ENCODE measurements at regions not wholly inside any gene's neighbourhood (a gene's known extent, or its start where the extent isn't known, plus 50 kb on each side); places are given as distances from the start of the nearest gene placed in this dataset.

DNA sequence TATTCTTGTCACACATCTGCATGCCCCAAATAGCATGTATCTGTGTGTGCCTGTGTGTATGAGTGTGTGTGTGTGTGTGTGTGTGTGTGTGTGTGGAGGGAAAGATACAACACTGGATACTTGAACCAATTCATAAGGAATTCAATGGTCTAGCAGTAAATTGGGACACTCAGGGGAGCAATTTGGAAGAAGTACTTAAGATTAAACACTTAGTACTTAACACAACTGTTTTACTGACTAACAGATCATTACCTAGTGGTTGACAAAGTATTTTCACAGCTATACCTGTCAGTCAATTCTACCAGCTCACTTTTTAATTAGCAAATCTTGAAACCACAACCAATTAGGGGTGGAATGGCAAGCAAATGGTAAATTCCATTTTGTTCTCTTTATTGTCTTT, 1024.1 kb downstream of the TMEM182 start:
- Mint-ChIP-seq H3K4me1 (ENCODE audit: low read depth, unreplicated experiment) (no peaks in the 10 kb centered on the region), H3K36me3 (ENCODE audit: insufficient read depth, unreplicated experiment) (peaks cover 5% of the 10 kb centered on the region), H3K4me3 (ENCODE audit: low read depth, unreplicated experiment) (no peak overlapping the region), H3K27me3 (ENCODE audit: unreplicated experiment) (no peaks in the 10 kb centered on the region), H3K27ac (ENCODE audit: unreplicated experiment) (no peak overlapping the region), H3K9me3 (ENCODE audit: low read depth, unreplicated experiment) (peaks cover 6% of the 10 kb centered on the region)
- CTCF ChIA-PET, result no interaction called here
- TF ChIP-seq, protein P1, sequence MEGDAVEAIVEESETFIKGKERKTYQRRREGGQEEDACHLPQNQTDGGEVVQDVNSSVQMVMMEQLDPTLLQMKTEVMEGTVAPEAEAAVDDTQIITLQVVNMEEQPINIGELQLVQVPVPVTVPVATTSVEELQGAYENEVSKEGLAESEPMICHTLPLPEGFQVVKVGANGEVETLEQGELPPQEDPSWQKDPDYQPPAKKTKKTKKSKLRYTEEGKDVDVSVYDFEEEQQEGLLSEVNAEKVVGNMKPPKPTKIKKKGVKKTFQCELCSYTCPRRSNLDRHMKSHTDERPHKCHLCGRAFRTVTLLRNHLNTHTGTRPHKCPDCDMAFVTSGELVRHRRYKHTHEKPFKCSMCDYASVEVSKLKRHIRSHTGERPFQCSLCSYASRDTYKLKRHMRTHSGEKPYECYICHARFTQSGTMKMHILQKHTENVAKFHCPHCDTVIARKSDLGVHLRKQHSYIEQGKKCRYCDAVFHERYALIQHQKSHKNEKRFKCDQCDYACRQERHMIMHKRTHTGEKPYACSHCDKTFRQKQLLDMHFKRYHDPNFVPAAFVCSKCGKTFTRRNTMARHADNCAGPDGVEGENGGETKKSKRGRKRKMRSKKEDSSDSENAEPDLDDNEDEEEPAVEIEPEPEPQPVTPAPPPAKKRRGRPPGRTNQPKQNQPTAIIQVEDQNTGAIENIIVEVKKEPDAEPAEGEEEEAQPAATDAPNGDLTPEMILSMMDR (IDR thresholded peaks at IDR 0.05; ENCODE audit: unreplicated experiment), result no peak
- BruUV-seq (replicated peaks), result no TSS peak
- intact Hi-C loops (cut with micrococcal nuclease; ENCODE audit: unreplicated experiment), result no loop called here
- no peak for DNase-seq

DNA sequence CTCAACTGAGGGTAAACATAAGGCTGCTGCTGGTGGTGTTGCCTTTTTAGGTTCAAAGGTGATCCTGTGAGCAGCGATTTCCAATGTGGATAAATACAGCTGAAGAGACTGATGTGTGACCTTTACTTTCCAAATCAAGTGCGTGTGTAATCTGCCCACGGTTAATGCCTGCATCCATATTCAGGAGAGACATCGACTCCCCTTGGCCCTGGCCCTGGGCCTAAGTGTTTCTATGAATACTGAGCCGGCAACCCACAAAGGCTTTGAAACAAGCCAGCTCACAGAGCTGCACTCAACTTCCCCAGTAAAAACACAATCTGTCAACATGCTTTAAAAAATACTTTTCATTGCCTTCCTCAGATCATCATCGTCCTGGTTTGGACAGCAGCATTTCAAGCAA, 1026.6 kb downstream of the TMEM182 start:
- TF ChIP-seq, protein P1 (IDR thresholded peaks at IDR 0.05; ENCODE audit: unreplicated experiment), result no peak
- Mint-ChIP-seq H3K27ac (ENCODE audit: unreplicated experiment) (no peak overlapping the region), H3K4me1 (ENCODE audit: low read depth, unreplicated experiment) (no peaks in the 10 kb centered on the region), H3K36me3 (ENCODE audit: insufficient read depth, unreplicated experiment) (peaks cover 5% of the 10 kb centered on the region), H3K9me3 (ENCODE audit: low read depth, unreplicated experiment) (no peaks in the 10 kb centered on the region), H3K27me3 (ENCODE audit: unreplicated experiment) (no peaks in the 10 kb centered on the region), H3K4me3 (ENCODE audit: low read depth, unreplicated experiment) (no peak overlapping the region)
- DNase-seq, result no peak
- no TSS peak for BruUV-seq (replicated peaks)
- intact Hi-C loops (cut with micrococcal nuclease; ENCODE audit: unreplicated experiment), result no loop called here
- CTCF ChIA-PET, result no interaction called here

DNA sequence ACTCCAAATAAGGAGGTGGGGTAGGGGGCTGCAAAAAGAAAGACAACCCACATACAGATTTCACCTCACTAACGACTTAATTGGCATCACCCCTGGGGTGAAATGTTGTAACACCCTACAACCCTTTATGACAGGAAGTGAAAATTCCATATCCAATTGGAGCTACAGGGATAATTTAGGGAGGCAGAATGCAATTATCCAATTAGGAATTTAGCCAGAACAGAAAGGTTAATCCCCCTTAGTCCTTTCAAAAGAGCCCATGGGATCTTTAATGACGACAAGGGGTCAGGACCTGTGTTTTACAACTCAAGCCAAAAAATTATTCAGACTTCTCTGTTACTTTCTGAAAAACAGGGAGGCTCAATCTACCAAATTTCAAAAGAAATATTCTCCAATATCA, 1027.1 kb downstream of the TMEM182 start:
- H3K36me3 Mint-ChIP-seq (ENCODE audit: insufficient read depth, unreplicated experiment), result peaks cover 5% of the 10 kb centered on the region
- no peaks in the 10 kb centered on the region for H3K9me3 Mint-ChIP-seq (ENCODE audit: low read depth, unreplicated experiment)
- no peak overlapping the region for H3K27ac Mint-ChIP-seq (ENCODE audit: unreplicated experiment)
- H3K4me3 Mint-ChIP-seq (ENCODE audit: low read depth, unreplicated experiment), result no peak overlapping the region
- CTCF ChIA-PET, result no interaction called here
- intact Hi-C loops (cut with micrococcal nuclease; ENCODE audit: unreplicated experiment), result no loop called here
- no peak for DNase-seq
- no peaks in the 10 kb centered on the region for H3K4me1 Mint-ChIP-seq (ENCODE audit: low read depth, unreplicated experiment)
- no TSS peak for BruUV-seq (replicated peaks)
- TF ChIP-seq, protein P1 (IDR thresholded peaks at IDR 0.05; ENCODE audit: unreplicated experiment), result no peak
- H3K27me3 Mint-ChIP-seq (ENCODE audit: unreplicated experiment), result no peaks in the 10 kb centered on the region

DNA sequence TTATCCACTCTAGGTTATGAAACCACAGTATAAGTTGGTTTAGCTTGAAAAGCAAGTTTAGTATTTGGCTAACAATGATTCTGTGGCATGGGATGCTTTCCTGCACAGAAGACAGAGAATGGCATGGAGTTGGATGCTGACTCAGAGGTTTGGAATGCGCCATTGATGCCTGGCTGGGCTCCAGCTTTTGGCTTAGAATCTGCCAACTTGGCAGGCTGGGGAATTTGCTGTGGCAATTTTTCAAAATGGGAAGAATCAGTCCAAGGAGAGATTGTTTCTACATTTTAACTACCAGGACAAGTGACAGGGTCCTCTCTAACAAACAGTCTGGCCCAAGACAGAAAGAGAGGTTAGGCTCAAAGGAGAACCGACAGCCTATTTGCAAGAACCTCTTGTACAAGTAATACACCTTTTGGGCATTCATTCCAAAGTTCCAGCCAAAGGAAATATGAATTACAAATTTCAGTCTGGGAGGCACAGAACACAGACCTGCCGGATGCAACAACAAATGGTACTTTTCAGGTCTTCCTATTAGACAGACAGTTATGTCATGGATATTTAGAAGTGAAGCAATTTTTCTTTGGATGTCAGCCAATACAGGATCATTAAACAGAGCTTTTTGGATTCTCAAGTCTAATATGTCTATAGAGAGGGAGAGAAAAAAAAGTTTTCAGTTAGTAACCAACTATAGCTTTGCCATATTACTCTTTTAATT, 1027.7 kb downstream of the TMEM182 start:
- intact Hi-C loops (cut with micrococcal nuclease; ENCODE audit: unreplicated experiment), result no loop called here
- TF ChIP-seq, protein P1 (IDR thresholded peaks at IDR 0.05; ENCODE audit: unreplicated experiment), result no peak
- H3K27ac Mint-ChIP-seq (ENCODE audit: unreplicated experiment), result no peak overlapping the region
- H3K27me3 Mint-ChIP-seq (ENCODE audit: unreplicated experiment), result no peaks in the 10 kb centered on the region
- H3K4me1 Mint-ChIP-seq (ENCODE audit: low read depth, unreplicated experiment), result no peaks in the 10 kb centered on the region
- peak; percentile 71 for DNase-seq
- no peaks in the 10 kb centered on the region for H3K9me3 Mint-ChIP-seq (ENCODE audit: low read depth, unreplicated experiment)
- BruUV-seq (replicated peaks), result no TSS peak
- peaks cover 5% of the 10 kb centered on the region for H3K36me3 Mint-ChIP-seq (ENCODE audit: insufficient read depth, unreplicated experiment)
- H3K4me3 Mint-ChIP-seq (ENCODE audit: low read depth, unreplicated experiment), result no peak overlapping the region
- CTCF ChIA-PET, result no interaction called here

Measured in Calu3 (cell line).